ENCODE measurements at regions not wholly inside any gene's neighbourhood (a gene's known extent, or its start where the extent isn't known, plus 50 kb on each side); places are given as distances from the start of the nearest gene placed in this dataset.

DNA sequence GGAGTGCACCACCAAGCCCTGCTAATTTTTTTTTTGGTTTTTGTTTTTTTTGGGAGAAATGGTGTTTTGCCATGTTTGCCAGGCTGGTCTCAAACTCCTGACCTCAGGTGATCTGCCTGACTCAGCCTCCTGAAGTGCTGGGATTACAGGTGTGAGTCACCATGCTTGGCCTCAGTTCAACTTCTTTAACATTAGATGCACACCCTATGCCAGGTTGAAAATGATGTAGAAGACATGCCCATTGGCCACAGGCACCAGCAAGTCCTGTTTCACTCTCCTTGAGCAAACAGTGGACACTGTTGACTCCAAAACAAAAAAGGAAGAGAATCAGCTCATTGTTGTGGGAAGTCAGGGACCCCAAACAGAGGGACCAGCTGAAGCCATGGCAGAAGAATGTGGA, 1205.3 kb downstream of the REEP3 start:
- no peak overlapping the region for H3K4me3 Mint-ChIP-seq
- H3K27me3 Mint-ChIP-seq (ENCODE audit: insufficient read depth, low read depth, poor library complexity) = peaks cover 2% of the 10 kb centered on the region
- H3K27ac ChIP-seq (ENCODE audit: low read depth) = no peak overlapping the region
- no peak overlapping the region for H3K4me2 ChIP-seq
- no peaks in the 10 kb centered on the region; the same call in 2 of the 3 replicates for H3K4me1 Mint-ChIP-seq
- H3K9me3 Mint-ChIP-seq = peaks cover 30% of the 10 kb centered on the region
- no peaks in the 10 kb centered on the region for H3K79me2 ChIP-seq (replicated peaks; ENCODE audit: insufficient read depth)
- H3K27me3 ChIP-seq (ENCODE audit: insufficient read depth) = no peaks in the 10 kb centered on the region
- H2AFZ ChIP-seq = no peak overlapping the region
- H3K4me3 ChIP-seq = no peak overlapping the region
- DNase-seq (ENCODE audit: low spot score) = no peak
- no peak for ATAC-seq
- TF ChIP-seq STAT1 (IDR thresholded peaks at IDR 0.05; ENCODE audit: unreplicated experiment) = no peak
- TF ChIP-seq, protein P1, sequence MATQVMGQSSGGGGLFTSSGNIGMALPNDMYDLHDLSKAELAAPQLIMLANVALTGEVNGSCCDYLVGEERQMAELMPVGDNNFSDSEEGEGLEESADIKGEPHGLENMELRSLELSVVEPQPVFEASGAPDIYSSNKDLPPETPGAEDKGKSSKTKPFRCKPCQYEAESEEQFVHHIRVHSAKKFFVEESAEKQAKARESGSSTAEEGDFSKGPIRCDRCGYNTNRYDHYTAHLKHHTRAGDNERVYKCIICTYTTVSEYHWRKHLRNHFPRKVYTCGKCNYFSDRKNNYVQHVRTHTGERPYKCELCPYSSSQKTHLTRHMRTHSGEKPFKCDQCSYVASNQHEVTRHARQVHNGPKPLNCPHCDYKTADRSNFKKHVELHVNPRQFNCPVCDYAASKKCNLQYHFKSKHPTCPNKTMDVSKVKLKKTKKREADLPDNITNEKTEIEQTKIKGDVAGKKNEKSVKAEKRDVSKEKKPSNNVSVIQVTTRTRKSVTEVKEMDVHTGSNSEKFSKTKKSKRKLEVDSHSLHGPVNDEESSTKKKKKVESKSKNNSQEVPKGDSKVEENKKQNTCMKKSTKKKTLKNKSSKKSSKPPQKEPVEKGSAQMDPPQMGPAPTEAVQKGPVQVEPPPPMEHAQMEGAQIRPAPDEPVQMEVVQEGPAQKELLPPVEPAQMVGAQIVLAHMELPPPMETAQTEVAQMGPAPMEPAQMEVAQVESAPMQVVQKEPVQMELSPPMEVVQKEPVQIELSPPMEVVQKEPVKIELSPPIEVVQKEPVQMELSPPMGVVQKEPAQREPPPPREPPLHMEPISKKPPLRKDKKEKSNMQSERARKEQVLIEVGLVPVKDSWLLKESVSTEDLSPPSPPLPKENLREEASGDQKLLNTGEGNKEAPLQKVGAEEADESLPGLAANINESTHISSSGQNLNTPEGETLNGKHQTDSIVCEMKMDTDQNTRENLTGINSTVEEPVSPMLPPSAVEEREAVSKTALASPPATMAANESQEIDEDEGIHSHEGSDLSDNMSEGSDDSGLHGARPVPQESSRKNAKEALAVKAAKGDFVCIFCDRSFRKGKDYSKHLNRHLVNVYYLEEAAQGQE (IDR thresholded peaks at IDR 0.05; ENCODE audit: unreplicated experiment) = no peak
- TF ChIP-seq EZH2phosphoT487 (IDR thresholded peaks at IDR 0.05; ENCODE audit: unreplicated experiment) = no peak
- TF ChIP-seq, protein P2, sequence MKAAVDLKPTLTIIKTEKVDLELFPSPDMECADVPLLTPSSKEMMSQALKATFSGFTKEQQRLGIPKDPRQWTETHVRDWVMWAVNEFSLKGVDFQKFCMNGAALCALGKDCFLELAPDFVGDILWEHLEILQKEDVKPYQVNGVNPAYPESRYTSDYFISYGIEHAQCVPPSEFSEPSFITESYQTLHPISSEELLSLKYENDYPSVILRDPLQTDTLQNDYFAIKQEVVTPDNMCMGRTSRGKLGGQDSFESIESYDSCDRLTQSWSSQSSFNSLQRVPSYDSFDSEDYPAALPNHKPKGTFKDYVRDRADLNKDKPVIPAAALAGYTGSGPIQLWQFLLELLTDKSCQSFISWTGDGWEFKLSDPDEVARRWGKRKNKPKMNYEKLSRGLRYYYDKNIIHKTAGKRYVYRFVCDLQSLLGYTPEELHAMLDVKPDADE (IDR thresholded peaks at IDR 0.05) = no peak
- no peak for TF ChIP-seq JUNB (IDR thresholded peaks at IDR 0.05; ENCODE audit: unreplicated experiment)
- TF ChIP-seq CTCF (conservative IDR thresholded peaks at IDR 0.05; ENCODE audit: low read depth in 2 of 2) = no peak
- TF ChIP-seq ZNF462 (CRISPR knock-in tag; IDR thresholded peaks at IDR 0.05) = no peak
- TF ChIP-seq NANOG (IDR thresholded peaks at IDR 0.05; ENCODE audit: borderline replicate concordance) = no peak
- TF ChIP-seq EZH2 (IDR thresholded peaks at IDR 0.05; ENCODE audit: low read depth, unreplicated experiment) = no peak
- no peak for TF ChIP-seq CREB1 (CRISPR knock-in tag; IDR thresholded peaks at IDR 0.05; ENCODE audit: low read depth)
- TF ChIP-seq ZNF114 (CRISPR knock-in tag; IDR thresholded peaks at IDR 0.05) = no peak
- no peak for TF ChIP-seq ZNF331 (CRISPR knock-in tag; IDR thresholded peaks at IDR 0.05; ENCODE audit: low read depth)
- TF ChIP-seq POLR2AphosphoS5 (IDR thresholded peaks at IDR 0.05; ENCODE audit: low read depth) = no peak
- no peaks in the 10 kb centered on the region for H3K9me2 ChIP-seq (ENCODE audit: insufficient read depth)
- H3K36me3 ChIP-seq (ENCODE audit: insufficient read depth) = no peaks in the 10 kb centered on the region
- H3F3A ChIP-seq (replicated peaks; ENCODE audit: low read depth) = no peaks in the 10 kb centered on the region
- no peaks in the 10 kb centered on the region for H4K20me1 ChIP-seq (replicated peaks; ENCODE audit: insufficient read depth)
- peaks cover 24% of the 10 kb centered on the region for H3K36me3 Mint-ChIP-seq (ENCODE audit: low read depth)
- no peaks in the 10 kb centered on the region for H3K4me1 ChIP-seq (ENCODE audit: insufficient read depth)
- H3K27ac Mint-ChIP-seq = no peak overlapping the region
